ENCODE measurements at regions not wholly inside any gene's neighbourhood (a gene's known extent, or its start where the extent isn't known, plus 50 kb on each side); places are given as distances from the start of the nearest gene placed in this dataset.

DNA sequence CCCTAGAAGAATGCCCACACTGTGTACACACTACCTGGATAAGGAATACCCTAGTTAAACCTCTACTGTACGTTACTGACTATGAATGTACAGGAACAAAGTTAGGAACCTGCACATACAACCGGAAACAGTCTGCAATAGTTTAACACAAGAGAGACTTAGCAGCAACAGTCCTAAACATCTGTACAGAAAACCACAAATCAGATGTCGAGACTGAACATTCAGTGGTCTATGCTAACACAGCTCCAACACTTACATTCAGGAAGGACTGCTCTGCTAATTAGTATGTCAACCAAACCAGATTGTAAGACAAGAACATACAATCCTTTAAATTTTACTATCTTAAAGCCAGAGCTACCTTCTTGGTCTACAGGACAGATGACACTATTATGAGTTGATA, 104.9 kb downstream of the ZNF429 start (continued):
- TF ChIP-seq, protein P1, sequence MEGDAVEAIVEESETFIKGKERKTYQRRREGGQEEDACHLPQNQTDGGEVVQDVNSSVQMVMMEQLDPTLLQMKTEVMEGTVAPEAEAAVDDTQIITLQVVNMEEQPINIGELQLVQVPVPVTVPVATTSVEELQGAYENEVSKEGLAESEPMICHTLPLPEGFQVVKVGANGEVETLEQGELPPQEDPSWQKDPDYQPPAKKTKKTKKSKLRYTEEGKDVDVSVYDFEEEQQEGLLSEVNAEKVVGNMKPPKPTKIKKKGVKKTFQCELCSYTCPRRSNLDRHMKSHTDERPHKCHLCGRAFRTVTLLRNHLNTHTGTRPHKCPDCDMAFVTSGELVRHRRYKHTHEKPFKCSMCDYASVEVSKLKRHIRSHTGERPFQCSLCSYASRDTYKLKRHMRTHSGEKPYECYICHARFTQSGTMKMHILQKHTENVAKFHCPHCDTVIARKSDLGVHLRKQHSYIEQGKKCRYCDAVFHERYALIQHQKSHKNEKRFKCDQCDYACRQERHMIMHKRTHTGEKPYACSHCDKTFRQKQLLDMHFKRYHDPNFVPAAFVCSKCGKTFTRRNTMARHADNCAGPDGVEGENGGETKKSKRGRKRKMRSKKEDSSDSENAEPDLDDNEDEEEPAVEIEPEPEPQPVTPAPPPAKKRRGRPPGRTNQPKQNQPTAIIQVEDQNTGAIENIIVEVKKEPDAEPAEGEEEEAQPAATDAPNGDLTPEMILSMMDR (IDR thresholded peaks at IDR 0.05 in 2 of 3, conservative IDR thresholded peaks at IDR 0.05 in 1 of 3; ENCODE audit: control insufficient read depth in 2 of 3, extremely low read depth in 1 of 3, insufficient read depth in 1 of 3, low read depth in 3 of 3, low read length in 3 of 3), result no peak

DNA sequence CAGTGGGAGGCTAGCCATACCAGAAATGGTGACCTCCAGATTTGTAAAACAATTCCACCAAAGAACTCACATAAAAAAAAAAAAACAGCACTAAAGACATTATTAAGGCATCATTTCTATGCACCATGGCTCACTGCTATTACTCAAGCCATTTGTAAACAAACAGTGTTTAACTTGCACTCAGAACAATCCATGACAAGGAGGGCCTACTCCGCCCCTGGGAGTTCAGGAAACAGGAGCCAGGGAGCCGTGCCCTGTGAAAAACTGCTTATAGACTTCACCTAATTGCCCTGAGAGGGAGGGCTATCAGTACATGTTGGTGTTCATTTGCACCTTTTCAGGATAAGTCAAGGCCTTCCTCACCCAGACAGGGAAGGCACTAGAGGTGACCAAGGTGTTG, 103.2 kb downstream of the ZNF429 start:
- Histone ChIP-seq H3K9me3 (replicated peaks; ENCODE audit: control insufficient read depth, insufficient read depth, low read length) (no peaks in the 10 kb centered on the region; the same call in 2 of the 3 replicates), H3K9ac (ENCODE audit: control insufficient read depth, insufficient read depth, low read length) (no peak overlapping the region), H3K27ac (ENCODE audit: control insufficient read depth, insufficient read depth) (no peak overlapping the region), H3K79me2 (ENCODE audit: control insufficient read depth, insufficient read depth, low read length) (no peaks in the 10 kb centered on the region), H3K27me3 (replicated peaks in 1 of 2; ENCODE audit: control insufficient read depth in 2 of 2, insufficient read depth in 2 of 2, low read length in 1 of 2) (no peaks in the 10 kb centered on the region), H4K20me1 (ENCODE audit: control insufficient read depth, insufficient read depth) (no peaks in the 10 kb centered on the region), H3K4me2 (ENCODE audit: control insufficient read depth, insufficient read depth) (no peak overlapping the region), H2AFZ (ENCODE audit: control insufficient read depth, low read depth, low read length) (no peak overlapping the region), H3K36me3 (ENCODE audit: control insufficient read depth in 2 of 2, insufficient read depth in 2 of 2, low read length in 1 of 2) (no peaks in the 10 kb centered on the region), H3K4me1 (ENCODE audit: control insufficient read depth, insufficient read depth, low read length) (no peaks in the 10 kb centered on the region), H3K4me3 (no peak overlapping the region)
- WGBS (ENCODE audit: insufficient coverage, insufficient replicate concordance, low lambda C conversion rate, missing lambda C conversion rate), result 0% methylated on average over 2 of the region's 2 CpGs
- ChIA-PET SMC1A (ENCODE audit: uncharacterized antibody, unreplicated experiment) (no interaction called here), POLR2A (no interaction called here), RAD21 (ENCODE audit: unreplicated experiment) (no interaction called here), CTCF (no interaction called here)
- no peak for FAIRE-seq
- in situ Hi-C loops (cut with MboI), result no loop called here
- no peak for DNase-seq (ENCODE audit: low read depth, low spot score)
- intact Hi-C loops (cut with micrococcal nuclease; ENCODE audit: unreplicated experiment), result no loop called here
- ATAC-seq, result no peak
- BruUV-seq (replicated peaks), result no TSS peak
- TF ChIP-seq RFX5 (IDR thresholded peaks at IDR 0.05; ENCODE audit: low read depth, low read length) (no peak), FOS (IDR thresholded peaks at IDR 0.05; ENCODE audit: borderline replicate concordance, extremely low read depth, insufficient read length) (no peak), TAF1 (IDR thresholded peaks at IDR 0.05; ENCODE audit: borderline replicate concordance, low read depth, low read length) (no peak), FOXK2 (IDR thresholded peaks at IDR 0.05) (no peak), HCFC1 (IDR thresholded peaks at IDR 0.05; ENCODE audit: low read length) (no peak), RCOR1 (conservative IDR thresholded peaks at IDR 0.05; ENCODE audit: low read depth, low read length) (no peak), RAD21 (IDR thresholded peaks at IDR 0.05; ENCODE audit: insufficient read depth, low read depth, low read length) (no peak), NBN (IDR thresholded peaks at IDR 0.05) (no peak), SMAD5 (IDR thresholded peaks at IDR 0.05; ENCODE audit: low read depth) (no peak), PAX5 (IDR thresholded peaks at IDR 0.05; ENCODE audit: borderline replicate concordance, low read depth, low read length) (no peak), HDGF (IDR thresholded peaks at IDR 0.05) (no peak), HDAC6 (IDR thresholded peaks at IDR 0.05; ENCODE audit: unreplicated experiment) (no peak)
- TF ChIP-seq, protein P2, sequence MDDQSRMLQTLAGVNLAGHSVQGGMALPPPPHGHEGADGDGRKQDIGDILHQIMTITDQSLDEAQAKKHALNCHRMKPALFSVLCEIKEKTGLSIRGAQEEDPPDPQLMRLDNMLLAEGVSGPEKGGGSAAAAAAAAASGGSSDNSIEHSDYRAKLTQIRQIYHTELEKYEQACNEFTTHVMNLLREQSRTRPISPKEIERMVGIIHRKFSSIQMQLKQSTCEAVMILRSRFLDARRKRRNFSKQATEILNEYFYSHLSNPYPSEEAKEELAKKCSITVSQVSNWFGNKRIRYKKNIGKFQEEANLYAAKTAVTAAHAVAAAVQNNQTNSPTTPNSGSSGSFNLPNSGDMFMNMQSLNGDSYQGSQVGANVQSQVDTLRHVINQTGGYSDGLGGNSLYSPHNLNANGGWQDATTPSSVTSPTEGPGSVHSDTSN (IDR thresholded peaks at IDR 0.05; ENCODE audit: insufficient replicate concordance, low read depth, low read length), result no peak
- TF ChIP-seq, protein P3, sequence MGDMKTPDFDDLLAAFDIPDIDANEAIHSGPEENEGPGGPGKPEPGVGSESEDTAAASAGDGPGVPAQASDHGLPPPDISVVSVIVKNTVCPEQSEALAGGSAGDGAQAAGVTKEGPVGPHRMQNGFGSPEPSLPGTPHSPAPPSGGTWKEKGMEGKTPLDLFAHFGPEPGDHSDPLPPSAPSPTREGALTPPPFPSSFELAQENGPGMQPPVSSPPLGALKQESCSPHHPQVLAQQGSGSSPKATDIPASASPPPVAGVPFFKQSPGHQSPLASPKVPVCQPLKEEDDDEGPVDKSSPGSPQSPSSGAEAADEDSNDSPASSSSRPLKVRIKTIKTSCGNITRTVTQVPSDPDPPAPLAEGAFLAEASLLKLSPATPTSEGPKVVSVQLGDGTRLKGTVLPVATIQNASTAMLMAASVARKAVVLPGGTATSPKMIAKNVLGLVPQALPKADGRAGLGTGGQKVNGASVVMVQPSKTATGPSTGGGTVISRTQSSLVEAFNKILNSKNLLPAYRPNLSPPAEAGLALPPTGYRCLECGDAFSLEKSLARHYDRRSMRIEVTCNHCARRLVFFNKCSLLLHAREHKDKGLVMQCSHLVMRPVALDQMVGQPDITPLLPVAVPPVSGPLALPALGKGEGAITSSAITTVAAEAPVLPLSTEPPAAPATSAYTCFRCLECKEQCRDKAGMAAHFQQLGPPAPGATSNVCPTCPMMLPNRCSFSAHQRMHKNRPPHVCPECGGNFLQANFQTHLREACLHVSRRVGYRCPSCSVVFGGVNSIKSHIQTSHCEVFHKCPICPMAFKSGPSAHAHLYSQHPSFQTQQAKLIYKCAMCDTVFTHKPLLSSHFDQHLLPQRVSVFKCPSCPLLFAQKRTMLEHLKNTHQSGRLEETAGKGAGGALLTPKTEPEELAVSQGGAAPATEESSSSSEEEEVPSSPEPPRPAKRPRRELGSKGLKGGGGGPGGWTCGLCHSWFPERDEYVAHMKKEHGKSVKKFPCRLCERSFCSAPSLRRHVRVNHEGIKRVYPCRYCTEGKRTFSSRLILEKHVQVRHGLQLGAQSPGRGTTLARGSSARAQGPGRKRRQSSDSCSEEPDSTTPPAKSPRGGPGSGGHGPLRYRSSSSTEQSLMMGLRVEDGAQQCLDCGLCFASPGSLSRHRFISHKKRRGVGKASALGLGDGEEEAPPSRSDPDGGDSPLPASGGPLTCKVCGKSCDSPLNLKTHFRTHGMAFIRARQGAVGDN (IDR thresholded peaks at IDR 0.05), result no peak
- TF ChIP-seq, protein P4, sequence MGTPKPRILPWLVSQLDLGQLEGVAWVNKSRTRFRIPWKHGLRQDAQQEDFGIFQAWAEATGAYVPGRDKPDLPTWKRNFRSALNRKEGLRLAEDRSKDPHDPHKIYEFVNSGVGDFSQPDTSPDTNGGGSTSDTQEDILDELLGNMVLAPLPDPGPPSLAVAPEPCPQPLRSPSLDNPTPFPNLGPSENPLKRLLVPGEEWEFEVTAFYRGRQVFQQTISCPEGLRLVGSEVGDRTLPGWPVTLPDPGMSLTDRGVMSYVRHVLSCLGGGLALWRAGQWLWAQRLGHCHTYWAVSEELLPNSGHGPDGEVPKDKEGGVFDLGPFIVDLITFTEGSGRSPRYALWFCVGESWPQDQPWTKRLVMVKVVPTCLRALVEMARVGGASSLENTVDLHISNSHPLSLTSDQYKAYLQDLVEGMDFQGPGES (IDR thresholded peaks at IDR 0.05), result no peak

Measured in GM12878 (cell line).